BJ (cell line): ENCODE measurements at regions not wholly inside any gene's neighbourhood (a gene's known extent, or its start where the extent isn't known, plus 50 kb on each side); places are given as distances from the start of the nearest gene placed in this dataset.
"Not testable (repeated sequence)": the region's sequence is repeated elsewhere in the genome, so short reads cannot be mapped to it uniquely, and the experiment has no call there.

ENCODE experiments used
- CTCF ChIA-PET: fragments of 350-600 bp; formaldehyde crosslinking; extraction: SDS; loops from one replicate; lab custom pipeline; 2021; ENCODE audit warnings: antibody characterized with exemption, inconsistent platforms; lab: Yijun Ruan, JAX
- POLR2A ChIA-PET: fragments of 300-600 bp; sonication (Branson Sonifier 250); formaldehyde crosslinking; extraction: SDS; loops from one replicate; lab custom pipeline; 2021; ENCODE audit warnings: antibody characterized with exemption; lab: Charles Lee
- DNase-seq: peaks from one replicate; pipeline ENCODE4 v3.0.0-alpha.2; 2011; ENCODE audit warnings: low read depth
- H3K27me3 ChIP-seq: 2 replicates; pipeline ENCODE4 v1.6.0; 2011; ENCODE audit warnings: low read length; ENCODE audit not compliant: control insufficient read depth, insufficient read depth
- H3K36me3 ChIP-seq: 2 replicates; pipeline ENCODE4 v1.5.1; 2011; ENCODE audit warnings: low read length; ENCODE audit not compliant: control insufficient read depth, insufficient read depth
- H3K4me3 ChIP-seq: 2 replicates; pipeline ENCODE4 v1.5.1; 2011; ENCODE audit warnings: low read depth, mild to moderate bottlenecking, control low read depth, low read length
- CTCF ChIP-seq: IDR thresholded peaks from 2 replicates; pipeline ENCODE4 v1.5.1; 2011; ENCODE audit warnings: low read depth, mild to moderate bottlenecking, control low read depth, inconsistent platforms, low read length, moderate library complexity; ENCODE audit not compliant: insufficient read depth

GRCh38 chr10:65046831-65047230, 1525.6 kb downstream of the REEP3 start:
- no peak for DNase-seq
- ChIA-PET POLR2A (no interaction called here), CTCF (interaction anchor here (1.0 kb wide), 1 partner anchor 16 kb away, joined by 3 read pairs; no protein-coding TSS in a partner anchor)
- Histone ChIP-seq H3K27me3 (no peaks in the 10 kb centered on the region), H3K4me3 (no peak overlapping the region), H3K36me3 (no peaks in the 10 kb centered on the region)
- TF ChIP-seq CTCF, result no peak

GRCh38 chr10:65052111-65052510, 1530.9 kb downstream of the REEP3 start:
- CTCF ChIA-PET, H3K27me3 ChIP-seq, H3K36me3 ChIP-seq, H3K4me3 ChIP-seq, DNase-seq, POLR2A ChIA-PET: not testable (repeated sequence)

GRCh38 chr10:65053397-65053796, 1532.2 kb downstream of the REEP3 start:
- CTCF ChIA-PET, POLR2A ChIA-PET: not testable (repeated sequence)

GRCh38 chr10:65053831-65054351, 1532.7 kb downstream of the REEP3 start:
- H3K36me3 ChIP-seq, CTCF ChIA-PET, H3K27me3 ChIP-seq, POLR2A ChIA-PET, DNase-seq, H3K4me3 ChIP-seq: not testable (repeated sequence)

More at GRCh38 chr10:65053397-65053796, 1532.2 kb downstream of the REEP3 start:
- not testable (repeated sequence) for H3K27me3 ChIP-seq, H3K4me3 ChIP-seq, DNase-seq, H3K36me3 ChIP-seq

- H3K36me3 ChIP-seq, DNase-seq, H3K4me3 ChIP-seq, POLR2A ChIA-PET, CTCF ChIA-PET, H3K27me3 ChIP-seq: not testable (repeated sequence)
Measured at GRCh38 chr10:65054701-65055100, 1533.5 kb downstream of the REEP3 start.

GRCh38 chr10:65065278-65065677, 1544.1 kb downstream of the REEP3 start:
- Histone ChIP-seq H3K27me3 (no peaks in the 10 kb centered on the region), H3K36me3 (no peaks in the 10 kb centered on the region), H3K4me3 (no peak overlapping the region)
- POLR2A ChIA-PET, result no interaction called here
- CTCF ChIA-PET, result no interaction called here
- no peak for DNase-seq
- TF ChIP-seq CTCF, result no peak

- TF ChIP-seq CTCF, result no peak
- Histone ChIP-seq H3K27me3 (no peaks in the 10 kb centered on the region), H3K4me3 (no peak overlapping the region), H3K36me3 (no peaks in the 10 kb centered on the region)
- CTCF ChIA-PET, result no interaction called here
- no peak for DNase-seq
- POLR2A ChIA-PET, result no interaction called here
Measured at GRCh38 chr10:65083222-65083621, 1562.0 kb downstream of the REEP3 start.
